ENCODE measurements at regions not wholly inside any gene's neighbourhood (a gene's known extent, or its start where the extent isn't known, plus 50 kb on each side); places are given as distances from the start of the nearest gene placed in this dataset.

DNA sequence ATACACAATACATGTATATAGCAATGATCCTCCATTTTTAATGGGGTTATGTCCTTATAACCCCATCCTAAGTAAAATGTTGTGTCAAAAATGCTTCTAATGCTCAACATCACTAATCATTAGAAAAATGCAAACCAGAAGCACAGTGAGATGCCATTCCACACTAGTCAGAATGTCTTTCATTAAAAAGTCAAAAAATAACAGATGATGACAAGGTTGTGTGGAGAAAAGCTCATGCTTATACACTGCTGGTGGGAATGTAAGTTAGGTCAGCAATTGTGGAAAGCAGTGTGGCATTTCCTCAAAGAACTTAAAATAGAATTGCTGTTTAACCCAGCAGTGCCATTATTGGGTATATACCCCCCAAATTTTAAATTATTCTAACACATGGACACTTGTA lies 654.9 kb upstream of the CNTNAP5 start:
- no peak for DNase-seq
- intact Hi-C loops (cut with DNase I; ENCODE audit: low total_unique reads), result no loop called here
- Histone ChIP-seq H3K9me3 (peaks cover 0 to 4% (median 0%) of the 10 kb centered on the region in 3 donors), H3K4me1 (no peaks in the 10 kb centered on the region), H3K27me3 (no peaks in the 10 kb centered on the region), H3K27ac (no peak overlapping the region), H3K36me3 (no peaks in the 10 kb centered on the region), H3K4me3 (no peak overlapping the region)
- TF ChIP-seq, protein P1, sequence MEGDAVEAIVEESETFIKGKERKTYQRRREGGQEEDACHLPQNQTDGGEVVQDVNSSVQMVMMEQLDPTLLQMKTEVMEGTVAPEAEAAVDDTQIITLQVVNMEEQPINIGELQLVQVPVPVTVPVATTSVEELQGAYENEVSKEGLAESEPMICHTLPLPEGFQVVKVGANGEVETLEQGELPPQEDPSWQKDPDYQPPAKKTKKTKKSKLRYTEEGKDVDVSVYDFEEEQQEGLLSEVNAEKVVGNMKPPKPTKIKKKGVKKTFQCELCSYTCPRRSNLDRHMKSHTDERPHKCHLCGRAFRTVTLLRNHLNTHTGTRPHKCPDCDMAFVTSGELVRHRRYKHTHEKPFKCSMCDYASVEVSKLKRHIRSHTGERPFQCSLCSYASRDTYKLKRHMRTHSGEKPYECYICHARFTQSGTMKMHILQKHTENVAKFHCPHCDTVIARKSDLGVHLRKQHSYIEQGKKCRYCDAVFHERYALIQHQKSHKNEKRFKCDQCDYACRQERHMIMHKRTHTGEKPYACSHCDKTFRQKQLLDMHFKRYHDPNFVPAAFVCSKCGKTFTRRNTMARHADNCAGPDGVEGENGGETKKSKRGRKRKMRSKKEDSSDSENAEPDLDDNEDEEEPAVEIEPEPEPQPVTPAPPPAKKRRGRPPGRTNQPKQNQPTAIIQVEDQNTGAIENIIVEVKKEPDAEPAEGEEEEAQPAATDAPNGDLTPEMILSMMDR (IDR thresholded peaks at IDR 0.05), result no peak

- H3K27ac ChIP-seq, result no peak overlapping the region
- H3K4me1 ChIP-seq, result no peaks in the 10 kb centered on the region
- H3K4me3 ChIP-seq, result no peak overlapping the region
- TF ChIP-seq, protein P1 (IDR thresholded peaks at IDR 0.05), result no peak
- H3K27me3 ChIP-seq, result no peaks in the 10 kb centered on the region
- no peak for DNase-seq
- H3K9me3 ChIP-seq, result peaks cover 0 to 4% (median 0%) of the 10 kb centered on the region in 3 donors
- intact Hi-C loops (cut with DNase I; ENCODE audit: low total_unique reads), result no loop called here
- H3K36me3 ChIP-seq, result no peaks in the 10 kb centered on the region
Measured at GRCh38 chr2:123371535-123371934, 653.6 kb upstream of the CNTNAP5 start.

DNA sequence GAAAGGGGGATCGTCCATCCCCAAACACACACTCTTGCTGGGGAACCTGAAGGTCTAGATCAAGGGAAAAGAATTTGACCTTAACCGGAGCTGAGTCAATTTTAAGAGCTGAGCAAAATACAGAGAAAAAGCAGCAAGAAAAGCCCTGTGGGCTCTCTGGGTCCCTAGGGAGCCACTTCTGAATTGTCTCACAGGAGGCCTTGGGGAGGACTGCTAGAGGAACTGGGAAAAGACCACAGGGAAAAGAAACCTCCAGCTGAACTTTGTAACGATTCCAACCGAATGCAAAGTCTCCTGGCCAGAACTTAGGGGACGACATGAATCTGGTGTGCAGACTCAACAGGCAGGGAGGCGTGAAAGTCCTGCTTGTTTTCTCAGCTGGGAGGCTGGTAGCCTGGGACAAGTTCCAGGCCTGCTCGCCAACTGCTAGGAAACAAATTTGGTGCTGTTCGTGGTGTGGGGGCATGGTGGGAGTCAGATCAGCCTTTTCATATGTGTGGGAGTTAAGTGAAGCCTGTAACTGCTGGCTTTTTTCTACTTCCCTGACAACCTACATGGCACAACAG lies 644.6 kb upstream of the CNTNAP5 start:
- TF ChIP-seq, protein P1 (IDR thresholded peaks at IDR 0.05), result no peak
- Histone ChIP-seq H3K27me3 (no peaks in the 10 kb centered on the region), H3K9me3 (no peaks in the 10 kb centered on the region), H3K4me1 (no peaks in the 10 kb centered on the region), H3K27ac (no peak overlapping the region), H3K36me3 (no peaks in the 10 kb centered on the region), H3K4me3 (no peak overlapping the region)
- no peak for DNase-seq
- intact Hi-C loops (cut with DNase I; ENCODE audit: low total_unique reads), result no loop called here

DNA sequence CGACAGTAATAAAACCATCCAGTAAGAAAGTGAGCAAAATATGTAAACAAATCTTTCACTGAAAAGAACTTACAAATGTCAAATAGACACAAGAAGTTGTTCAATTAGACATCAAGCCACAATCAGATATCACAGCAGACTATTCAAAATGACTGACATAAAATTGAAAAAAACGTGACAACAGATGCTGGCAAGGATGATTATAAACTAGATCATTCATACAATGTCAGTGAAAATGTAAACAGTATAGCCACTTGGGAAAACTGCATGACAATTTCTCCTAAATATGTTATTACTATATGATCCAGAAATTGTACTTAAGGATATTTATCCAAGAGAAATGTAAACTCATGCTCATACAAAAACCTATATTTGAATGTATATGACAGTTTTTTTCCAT lies 609.4 kb upstream of the CNTNAP5 start:
- no peak overlapping the region for H3K27ac ChIP-seq
- no peaks in the 10 kb centered on the region for H3K36me3 ChIP-seq
- H3K27me3 ChIP-seq, result no peaks in the 10 kb centered on the region
- intact Hi-C loops (cut with DNase I; ENCODE audit: low total_unique reads), result no loop called here
- no peaks in the 10 kb centered on the region for H3K9me3 ChIP-seq
- no peaks in the 10 kb centered on the region for H3K4me1 ChIP-seq
- no peak for DNase-seq
- H3K4me3 ChIP-seq, result no peak overlapping the region
- TF ChIP-seq, protein P1 (IDR thresholded peaks at IDR 0.05), result no peak

DNA sequence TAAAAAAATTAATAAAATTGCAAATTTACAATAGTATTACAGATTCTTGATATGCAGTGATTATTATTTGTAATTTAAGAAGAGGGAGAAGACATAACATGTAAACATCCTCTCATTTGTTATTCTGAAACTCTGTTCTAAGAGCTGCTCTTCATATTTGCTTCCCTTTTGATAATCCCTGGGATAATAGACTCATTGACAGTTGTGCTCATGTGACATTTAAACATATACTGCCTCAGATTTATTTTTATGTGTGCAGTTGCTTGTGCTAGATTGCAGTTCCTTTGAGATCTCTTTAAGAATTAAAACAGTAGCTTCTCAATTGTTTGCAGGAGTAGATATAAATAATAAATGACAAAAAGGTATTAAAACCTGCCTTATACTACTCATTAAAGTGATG lies 605.1 kb upstream of the CNTNAP5 start:
- no peak for DNase-seq
- H3K27ac ChIP-seq, result no peak overlapping the region
- TF ChIP-seq, protein P1 (IDR thresholded peaks at IDR 0.05), result no peak
- no peaks in the 10 kb centered on the region for H3K27me3 ChIP-seq
- no peaks in the 10 kb centered on the region for H3K36me3 ChIP-seq
- H3K4me1 ChIP-seq, result no peaks in the 10 kb centered on the region
- H3K9me3 ChIP-seq, result no peaks in the 10 kb centered on the region
- intact Hi-C loops (cut with DNase I; ENCODE audit: low total_unique reads), result no loop called here
- H3K4me3 ChIP-seq, result no peak overlapping the region

Data from tibial artery (tissue), 4 donors.